ENCODE measurements at regions not wholly inside any gene's neighbourhood (a gene's known extent, or its start where the extent isn't known, plus 50 kb on each side); places are given as distances from the start of the nearest gene placed in this dataset.

DNA sequence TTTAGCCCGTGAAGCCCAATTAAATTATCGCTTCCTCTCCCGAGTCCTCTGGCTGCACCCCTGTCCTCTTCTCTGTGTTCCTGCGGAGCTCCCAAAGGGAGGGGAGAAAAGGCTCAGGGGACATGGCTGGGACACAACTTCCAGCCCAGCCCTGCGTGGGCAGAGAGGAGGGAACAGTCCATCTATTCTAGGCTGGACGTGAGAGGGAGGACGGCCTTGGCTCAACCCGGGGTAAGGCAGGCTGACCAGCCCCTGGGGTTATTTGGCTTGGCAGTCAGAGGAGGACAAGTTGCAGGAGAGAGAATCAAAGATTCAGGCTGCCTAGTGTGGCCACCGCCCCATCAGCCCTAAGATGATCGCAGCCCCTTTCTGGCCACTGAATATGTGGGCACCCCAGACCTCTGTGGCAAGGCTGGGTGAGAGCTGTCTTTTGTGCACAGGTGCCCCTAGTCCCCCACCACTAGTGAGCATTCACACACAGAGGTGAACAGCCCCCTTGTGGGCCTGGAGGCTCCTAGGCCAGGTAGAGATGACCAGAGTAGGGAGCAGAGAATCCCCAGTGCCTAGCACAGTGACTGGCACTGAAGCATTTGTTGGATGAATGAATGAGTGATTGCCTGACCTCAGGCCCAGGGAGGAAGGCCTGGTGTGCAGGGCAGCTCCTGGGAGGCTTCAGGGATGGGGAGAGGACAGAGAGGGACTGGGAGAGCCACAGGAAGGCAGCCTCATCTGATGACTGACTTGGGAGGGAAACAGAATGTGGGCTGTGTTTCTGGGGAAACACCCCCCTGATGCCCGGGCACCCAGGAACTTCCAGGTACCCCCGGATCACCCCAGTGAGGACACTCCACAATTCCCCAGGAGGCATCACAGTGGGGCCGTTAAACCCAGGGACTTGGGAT, 133.9 kb downstream of the C9orf50 start:
- no peak for DNase-seq

DNA sequence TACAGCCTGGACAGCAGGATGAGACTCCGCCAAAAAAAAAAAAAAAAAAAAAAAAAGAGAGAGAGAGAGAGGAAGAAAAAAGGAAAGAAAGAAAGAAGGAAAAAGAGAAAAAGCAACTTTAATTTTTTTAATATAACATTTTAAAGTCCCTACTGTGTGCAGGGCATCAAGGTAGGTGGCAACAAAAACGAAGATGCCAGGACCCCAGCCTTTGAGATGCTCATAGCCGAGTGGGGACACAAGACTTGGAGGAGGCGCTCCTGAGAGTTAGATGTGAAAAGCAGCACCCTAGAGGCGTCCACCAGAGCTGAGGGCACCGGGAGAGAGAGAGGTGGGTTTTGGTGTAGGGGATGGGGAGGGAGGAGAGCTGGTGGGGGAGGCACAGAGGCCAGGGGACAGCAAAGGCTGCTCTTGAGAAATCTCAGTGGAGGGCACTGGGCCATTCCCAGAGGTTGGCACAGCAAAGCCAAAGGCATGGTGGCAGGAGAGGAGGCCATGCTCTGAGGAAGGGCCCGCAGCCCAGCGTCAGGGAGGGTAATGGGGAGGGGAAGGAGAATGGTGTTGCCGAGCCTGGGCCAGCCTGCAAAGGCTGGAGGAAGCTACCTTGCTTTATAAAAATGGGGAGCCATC, 135.6 kb downstream of the C9orf50 start:
- DNase-seq = no peak

- no peak for DNase-seq
These were observed 136.4 kb downstream of the C9orf50 start for GRCh38 chr9:129484352-129485000.

DNA sequence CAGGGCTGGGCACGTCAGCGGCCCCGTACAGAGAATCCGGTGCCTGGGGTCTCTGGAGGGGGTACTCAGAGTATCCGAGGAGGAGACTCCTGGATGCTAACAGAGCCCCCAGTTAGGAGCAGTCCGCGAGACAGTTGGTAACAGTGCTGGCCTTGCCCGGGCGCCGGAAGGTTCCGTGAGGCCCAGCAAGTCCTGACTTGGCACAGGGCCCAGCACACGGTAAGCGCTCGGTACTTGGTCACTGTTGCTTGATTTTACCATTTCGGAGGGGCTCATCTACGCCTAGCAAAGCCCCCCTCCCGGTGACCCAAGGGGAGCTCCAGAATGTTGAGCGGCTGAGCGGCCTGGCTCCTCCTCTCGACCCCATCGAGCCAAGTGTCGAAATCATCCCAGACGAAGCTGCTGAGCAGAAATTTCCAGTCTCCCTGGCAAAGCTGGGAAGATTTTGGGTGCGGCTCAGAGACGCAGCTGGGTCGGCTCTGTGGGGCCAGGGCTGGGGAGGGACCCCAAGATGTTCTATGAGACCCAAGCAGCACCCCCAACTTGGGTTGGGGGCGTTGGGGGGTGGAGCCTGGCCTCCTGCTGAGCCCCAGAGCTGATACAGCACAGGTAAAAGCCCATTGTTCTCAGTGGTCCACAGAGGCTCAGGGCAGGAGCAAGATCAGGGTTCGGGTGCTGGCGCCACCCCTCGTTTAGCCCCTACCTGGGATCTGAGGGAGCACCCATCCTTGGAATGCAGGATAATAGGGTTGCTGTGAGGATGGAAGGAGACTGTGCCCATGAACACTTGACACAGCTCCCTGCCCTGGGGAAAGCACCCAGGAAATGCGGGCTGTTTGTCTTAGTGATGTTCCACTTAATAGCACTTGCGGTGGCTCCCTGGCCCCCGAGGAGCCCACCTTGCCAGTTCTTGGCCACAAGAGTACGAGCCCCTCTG, 137.2 kb downstream of the C9orf50 start:
- peak; percentile 20 for DNase-seq

DNA sequence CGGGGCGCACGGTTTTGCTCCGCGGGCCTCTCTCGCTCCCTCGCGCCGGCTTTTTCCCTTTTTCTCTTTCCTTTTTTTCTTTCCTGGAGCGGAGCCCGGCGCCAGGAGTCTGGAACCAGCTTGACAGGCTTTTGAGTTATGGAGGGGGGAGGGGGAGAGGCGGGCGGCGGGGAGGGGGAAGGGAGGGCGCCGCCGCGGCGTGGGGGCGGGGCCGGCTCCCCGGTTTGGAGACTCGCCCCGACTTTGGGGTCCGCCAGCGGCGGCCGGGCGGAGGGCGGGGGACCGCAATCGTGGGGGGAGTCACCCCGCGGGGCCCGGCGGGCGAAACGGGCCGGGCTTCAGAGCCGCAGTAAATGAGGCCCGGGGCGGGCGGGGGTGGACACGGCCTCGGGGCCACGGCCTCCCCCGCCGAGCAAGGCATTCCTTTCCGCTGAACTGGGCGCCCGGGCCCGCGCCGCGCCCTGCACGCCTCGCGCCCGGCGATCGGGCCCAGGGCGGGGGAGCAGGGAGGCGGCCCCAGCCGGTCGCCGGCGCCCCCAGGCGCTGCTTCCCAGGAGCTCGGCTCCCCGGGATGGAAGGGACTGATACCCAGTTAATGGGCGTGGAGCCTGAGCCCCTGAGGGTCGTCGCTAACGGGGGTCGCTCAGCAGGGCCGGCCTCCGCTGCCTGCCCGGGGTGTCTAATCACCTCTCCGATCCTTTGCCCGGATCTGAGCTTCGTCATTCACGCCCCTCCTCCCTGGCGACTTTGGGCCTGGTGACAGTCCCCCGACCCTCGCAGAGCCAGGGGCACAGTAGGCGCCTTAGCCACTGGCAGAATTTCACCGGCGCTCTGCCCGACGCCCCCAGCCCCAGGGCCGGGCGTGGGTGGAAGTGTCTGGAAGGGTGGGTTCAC, 138.1 kb downstream of the C9orf50 start:
- peak; percentile 63 for DNase-seq

DNA sequence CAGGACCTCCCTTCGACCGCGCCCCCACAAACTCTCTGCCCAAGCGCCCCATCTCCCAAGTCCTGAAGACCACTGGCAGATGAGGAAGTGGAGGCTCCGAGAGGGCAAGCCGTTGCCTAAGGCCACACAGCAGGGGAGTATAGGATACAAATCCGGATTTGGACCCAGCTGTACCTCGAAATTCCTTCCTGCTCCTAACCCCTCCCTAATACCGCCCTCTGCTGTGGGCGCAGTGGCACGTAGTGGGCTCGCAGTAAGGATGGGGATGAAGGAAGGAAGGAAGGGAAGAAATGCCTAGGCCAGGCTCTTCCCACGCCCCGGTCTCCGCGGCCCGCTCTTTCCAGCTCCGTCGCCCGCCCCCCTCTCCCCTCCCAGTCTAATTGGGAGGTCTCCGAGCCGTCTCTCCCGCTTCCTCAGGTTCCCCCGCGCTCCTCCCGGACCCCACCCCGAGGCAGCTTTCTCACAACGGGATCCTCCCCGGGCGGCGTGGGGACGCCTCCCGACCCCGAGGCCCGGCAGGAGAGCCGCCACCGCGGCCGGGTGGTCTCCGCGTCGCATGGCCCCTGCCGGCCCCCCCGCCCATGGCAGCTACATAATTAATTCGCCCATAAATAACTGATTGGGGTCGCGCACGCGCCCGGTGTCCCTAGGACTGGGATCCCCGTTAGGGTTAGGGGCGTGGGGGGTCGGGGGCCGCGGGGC, 138.9 kb downstream of the C9orf50 start:
- DNase-seq = no peak

DNA sequence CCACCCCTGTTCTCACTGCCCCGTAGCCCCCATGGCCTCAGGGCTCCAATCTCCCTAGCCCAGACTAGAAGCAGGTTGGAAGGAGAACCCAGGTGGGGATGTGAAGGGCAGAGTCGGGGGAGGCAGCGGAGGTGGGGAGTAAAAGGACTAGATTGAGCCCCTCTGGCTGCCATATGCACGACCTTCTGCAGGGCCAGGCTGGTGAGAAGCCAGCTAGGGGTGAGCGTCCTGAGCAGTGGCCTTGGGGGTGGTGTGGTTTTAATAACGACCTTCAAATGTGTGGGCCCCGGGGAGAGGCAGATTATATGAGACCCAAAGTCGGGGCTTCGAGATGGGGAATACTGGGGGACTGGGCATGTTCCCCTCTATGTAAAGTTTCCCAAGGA, 139.5 kb downstream of the C9orf50 start:
- DNase-seq = no peak

DNA sequence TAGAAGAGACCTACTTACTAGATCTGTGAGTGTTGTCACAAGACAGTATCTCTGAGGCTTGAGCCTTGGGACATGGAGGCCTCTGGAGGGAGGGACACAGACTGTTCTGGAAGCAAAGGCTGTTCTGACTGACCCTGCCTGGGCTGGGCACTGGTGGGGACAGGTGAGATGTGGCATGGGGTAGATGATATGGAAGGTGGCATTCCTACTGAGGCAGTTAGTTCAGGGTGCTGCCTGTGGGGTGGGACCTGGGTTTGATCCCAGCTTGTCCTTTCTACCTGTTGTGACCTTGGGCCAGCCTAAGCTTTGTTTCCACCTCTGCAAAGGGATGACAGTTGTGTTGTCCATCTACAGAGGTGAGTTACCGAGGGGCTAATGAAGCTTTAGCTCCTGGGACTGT, 140.2 kb downstream of the C9orf50 start:
- no peak for DNase-seq

DNA sequence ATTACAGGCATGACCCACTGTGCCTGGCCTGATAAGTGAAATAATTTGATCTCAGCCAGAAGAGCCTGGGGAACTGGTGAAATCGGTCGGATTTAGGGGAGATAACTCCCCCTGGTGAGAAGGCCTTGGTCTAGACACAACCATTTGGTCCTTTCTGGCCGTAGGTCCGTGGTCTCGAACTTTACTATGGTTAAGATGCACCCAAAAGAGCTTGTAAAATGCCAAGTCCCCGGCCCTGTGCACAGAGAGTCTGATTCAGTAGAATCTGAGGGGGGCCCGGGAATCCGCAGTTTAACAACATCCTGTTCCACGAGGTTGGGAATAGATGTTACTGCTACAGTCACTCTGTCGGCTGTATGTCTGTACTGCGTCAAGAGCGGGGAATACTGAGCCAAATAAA, 140.7 kb downstream of the C9orf50 start:
- no peak for DNase-seq

DNA sequence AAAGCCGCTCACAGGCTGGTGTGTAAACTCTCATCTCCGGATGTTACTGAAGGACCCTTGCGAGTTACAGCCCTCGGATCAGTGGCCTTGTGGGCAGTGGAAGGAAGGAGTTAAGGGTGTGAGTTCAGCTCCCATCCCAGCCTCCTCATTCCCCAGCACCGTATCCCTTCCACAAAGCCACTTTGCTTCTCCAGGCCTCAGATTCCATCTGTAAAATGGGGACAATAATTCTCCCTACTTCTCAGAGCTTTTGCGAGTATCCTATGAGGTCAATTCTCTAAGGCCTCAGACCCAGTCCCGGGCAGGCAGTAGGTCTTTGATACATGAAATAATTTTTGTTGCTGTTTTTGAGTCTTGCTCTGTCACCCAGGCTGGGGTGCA, 141.3 kb downstream of the C9orf50 start:
- no peak for DNase-seq

DNA sequence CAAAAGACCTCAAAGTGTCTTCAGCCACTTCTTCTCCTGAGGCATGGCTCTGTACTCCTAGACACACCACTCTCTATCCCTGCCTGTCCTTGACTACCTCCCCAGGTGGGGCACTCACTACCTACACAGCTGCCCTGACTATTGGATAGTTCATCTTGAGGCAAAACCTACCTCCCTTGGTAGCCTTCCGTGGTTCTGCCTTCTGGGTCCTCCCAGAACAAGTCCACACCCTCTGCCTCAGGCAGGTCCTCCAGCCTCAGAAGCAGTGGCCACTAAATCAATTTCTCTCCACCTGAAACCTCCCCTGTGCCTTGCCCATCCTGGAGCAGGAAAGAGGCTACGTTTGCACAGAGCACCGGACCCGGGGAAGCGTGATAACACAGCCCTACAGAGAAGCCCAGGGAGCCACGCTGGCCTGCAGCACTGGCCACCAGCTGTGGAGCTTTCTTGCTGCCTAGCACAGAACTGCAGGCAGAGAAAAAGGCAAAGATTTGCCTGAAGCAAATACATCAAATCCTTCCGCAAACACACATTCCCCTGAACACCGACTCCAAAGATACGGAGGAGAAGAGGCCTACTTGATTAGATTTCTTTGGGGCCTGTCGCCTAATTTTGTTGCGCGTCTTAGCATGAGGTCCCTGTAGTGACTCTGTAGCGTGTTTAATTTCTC, 141.8 kb downstream of the C9orf50 start:
- DNase-seq = no peak

DNA sequence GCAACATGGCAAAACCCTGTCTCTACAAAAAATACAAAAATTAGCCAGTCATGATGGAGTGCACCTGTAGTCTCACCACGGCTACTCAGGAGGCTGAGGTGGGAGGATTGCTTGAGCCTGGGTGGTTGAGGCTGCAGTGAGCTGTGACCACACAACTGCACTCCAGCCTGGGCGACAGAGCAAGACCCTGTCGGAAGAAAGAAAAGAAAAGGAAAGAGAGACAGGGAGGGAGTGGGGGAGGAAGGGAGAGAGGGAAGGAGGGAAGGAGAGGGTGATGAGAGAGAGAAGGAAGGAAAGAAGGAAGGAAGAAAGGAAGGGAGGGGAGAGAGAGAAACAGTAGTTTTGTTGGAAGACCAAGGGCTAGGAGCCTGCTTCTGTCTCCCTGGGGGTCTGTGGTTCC, 142.4 kb downstream of the C9orf50 start:
- DNase-seq = no peak

DNA sequence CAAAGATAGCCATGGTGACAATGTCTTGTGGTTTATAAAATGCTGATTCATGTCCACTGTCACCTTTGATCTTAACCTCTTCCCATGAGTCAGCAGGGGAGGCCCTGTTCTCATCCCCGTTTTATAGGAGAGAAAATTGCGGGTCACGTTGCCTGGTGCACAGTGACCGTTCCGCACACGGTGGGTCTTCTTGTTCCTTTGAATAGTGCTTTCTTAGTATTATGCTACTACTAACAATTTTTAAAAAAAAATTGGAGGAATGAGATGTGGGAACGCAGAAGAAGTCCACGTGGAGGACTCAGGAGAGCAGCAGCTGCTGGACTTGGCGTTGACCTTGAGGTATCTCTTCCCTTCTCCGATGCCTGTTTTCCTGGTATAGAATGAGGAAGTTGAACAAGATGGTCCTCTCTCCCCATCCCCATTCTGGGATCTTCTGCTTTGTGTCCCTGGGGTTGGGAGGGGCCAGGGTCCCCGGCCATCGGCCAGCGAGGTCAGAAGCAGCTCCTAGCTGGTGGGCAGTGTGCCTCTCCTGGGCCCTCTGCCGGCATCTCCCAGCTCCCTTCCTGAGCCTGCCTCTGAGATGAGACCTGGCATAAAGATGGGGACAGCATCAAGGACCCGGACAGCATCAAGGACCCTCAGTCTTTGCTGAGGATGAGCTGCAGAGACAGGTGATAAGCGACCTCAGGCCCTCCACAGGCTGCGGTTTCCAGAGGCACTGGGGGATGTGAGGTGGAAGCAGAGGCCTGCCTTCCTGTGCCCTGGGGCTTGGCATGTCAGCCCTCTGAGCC, 143.9 kb downstream of the C9orf50 start:
- no peak for DNase-seq

- no peak for DNase-seq
These were observed 146.0 kb downstream of the C9orf50 start for GRCh38 chr9:129474740-129475404.

- DNase-seq = no peak
These were observed 147.2 kb downstream of the C9orf50 start for GRCh38 chr9:129473523-129474244.

- no peak for DNase-seq
These were observed 148.2 kb downstream of the C9orf50 start for GRCh38 chr9:129472651-129473102.

DNA sequence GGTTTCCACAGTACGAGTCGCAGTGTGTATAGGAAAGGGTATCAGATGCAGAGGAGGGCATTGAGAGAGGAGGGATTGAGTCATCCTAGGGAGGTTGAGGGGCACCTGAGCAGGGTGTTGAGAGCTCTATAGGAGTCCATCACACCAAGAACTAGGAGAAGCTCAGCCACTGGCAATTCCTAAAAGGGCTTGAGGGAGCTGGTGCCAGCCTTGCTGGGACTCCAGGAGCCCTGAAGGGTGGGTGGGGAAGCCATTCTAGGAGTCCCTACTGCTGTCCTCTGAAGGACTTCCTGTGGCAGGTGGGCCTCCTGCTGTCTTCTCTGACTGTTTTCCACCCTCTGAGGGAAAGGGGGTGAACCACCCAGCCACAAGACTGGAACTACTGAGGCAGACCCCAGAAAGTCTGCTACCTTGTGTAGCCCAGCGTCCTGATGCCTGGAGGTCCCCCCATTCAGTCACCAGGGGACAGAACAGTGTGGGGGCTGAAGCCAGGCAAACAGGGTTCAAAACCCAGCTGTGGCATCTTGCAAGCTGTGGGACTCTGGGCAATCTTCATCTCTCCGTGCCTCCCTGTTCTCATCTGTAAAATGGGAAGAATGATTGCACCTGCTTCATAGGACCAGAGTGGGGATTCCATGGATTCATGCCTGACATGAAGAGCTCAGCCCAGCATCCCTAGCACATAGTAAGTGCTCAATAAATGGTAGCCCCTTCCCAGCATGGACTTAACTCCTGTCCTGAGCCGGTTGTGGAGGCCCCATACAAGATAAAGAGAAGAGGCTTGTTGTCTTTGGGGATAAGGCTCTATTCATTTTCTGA, 149.5 kb downstream of the C9orf50 start:
- no peak for DNase-seq

GRCh38 chr9:129469988-129470316, 150.9 kb downstream of the C9orf50 start:
- DNase-seq = no peak

All from DMS153 (cell line).